Panc1 (cell line): ENCODE measurements at regions not wholly inside any gene's neighbourhood (a gene's known extent, or its start where the extent isn't known, plus 50 kb on each side); places are given as distances from the start of the nearest gene placed in this dataset.

Experiments
- ATAC-seq: fragments of 200-7000 bp; cut with Tn5 transposase; 2 replicates; pipeline ENCODE4 v1.9.1; 2020; ENCODE audit warnings: mild to moderate bottlenecking, moderate library complexity
- BruUV-seq: library from RNA; stranded (reverse); fragments of 400-500 nt; replicated peaks from 2 replicates; lab custom pipeline; 2021; lab: Mats Ljungman, UMichigan
- CTCF ChIA-PET: fragments of 300-600 bp; sonication (Branson Sonifier 250); formaldehyde crosslinking; loops from one replicate; lab custom pipeline; 2022; ENCODE audit warnings: antibody characterized with exemption; lab: Charles Lee
- POLR2A ChIA-PET: fragments of 300-600 bp; sonication (Branson Sonifier 250); formaldehyde crosslinking; loops from one replicate; lab custom pipeline; 2022; ENCODE audit warnings: antibody characterized with exemption; lab: Charles Lee
- DNase-seq: peaks from one replicate; pipeline ENCODE4 v3.0.0-alpha.2; 2010; ENCODE audit warnings: low read depth, low spot score
- H3K27ac ChIP-seq: 2 replicates; pipeline ENCODE4 v1.5.1; 2011; ENCODE audit warnings: mild to moderate bottlenecking, low read length, inconsistent platforms
- H3K27me3 ChIP-seq: fragments of 200-500 bp; sonication (Bioruptor generic); 2 replicates; pipeline ENCODE4 v1.6.0; 2014; ENCODE audit warnings: low read length, inconsistent platforms; ENCODE audit not compliant: control insufficient read depth, insufficient read depth
- H3K36me3 ChIP-seq: fragments of 200-500 bp; sonication (Bioruptor generic); 2 replicates; pipeline ENCODE4 v1.5.1; 2014; ENCODE audit warnings: inconsistent platforms, mild to moderate bottlenecking, low read length, moderate library complexity; ENCODE audit not compliant: control insufficient read depth, insufficient read depth
- H3K4me1 ChIP-seq: 2 replicates; pipeline ENCODE4 v1.5.1; 2011; ENCODE audit warnings: inconsistent platforms, mild to moderate bottlenecking, low read length, moderate library complexity; ENCODE audit not compliant: control insufficient read depth, insufficient read depth
- H3K4me3 ChIP-seq, 2 experiments: 2 replicates each; pipeline ENCODE4 v1.5.1; 2011 to 2012; ENCODE audit warnings: low read depth in 2 of 2, low read length in 2 of 2, mild to moderate bottlenecking in 2 of 2, inconsistent platforms in 1 of 2, moderate library complexity in 1 of 2
- H3K9me3 ChIP-seq: fragments of 200-500 bp; sonication (Bioruptor generic); 2 replicates; pipeline ENCODE4 v1.5.1; 2014; ENCODE audit warnings: low read depth, mild to moderate bottlenecking, inconsistent platforms, low read length, moderate library complexity; ENCODE audit not compliant: control insufficient read depth, insufficient read depth
- CTCF ChIP-seq: fragments of 450-650 bp; IDR thresholded peaks from 2 replicates; pipeline ENCODE4 v1.5.1; 2017; ENCODE audit warnings: mild to moderate bottlenecking
- POLR2AphosphoS5 ChIP-seq: IDR thresholded peaks from 2 replicates; pipeline ENCODE4 v1.6.1; 2012; ENCODE audit warnings: mild to moderate bottlenecking, low read depth, low read length, moderate library complexity
- REST ChIP-seq, 2 experiments: IDR thresholded peaks; 2 replicates each; pipeline ENCODE4 v1.6.1; 2011 to 2012; ENCODE audit warnings: low read depth in 2 of 2, control low read depth in 1 of 2, low read length in 1 of 2, mild to moderate bottlenecking in 1 of 2, moderate library complexity in 1 of 2; ENCODE audit not compliant: insufficient read depth in 1 of 2
- SIN3A ChIP-seq: IDR thresholded peaks from 2 replicates; pipeline ENCODE4 v1.6.1; 2012; ENCODE audit warnings: low read depth, mild to moderate bottlenecking, low read length, moderate library complexity, borderline replicate concordance; ENCODE audit not compliant: insufficient read depth
- TCF7L2 ChIP-seq: IDR thresholded peaks from 2 replicates; pipeline ENCODE4 v1.6.1; 2011; ENCODE audit warnings: mild to moderate bottlenecking, low read depth, low read length, inconsistent platforms
- in situ Hi-C: cut with HindIII; loops from 2 replicates; pipeline ENCODE4 v1.10.0; 2016; ENCODE audit warnings: low sequenced_read_pairs, low pct_unique_long_range_greater_than_20kb
- intact Hi-C: fragments of 100-400 bp; cut with micrococcal nuclease; formaldehyde crosslinking; loops from one replicate; pipeline ENCODE4 v1.10.0; 2022; ENCODE audit not compliant: unreplicated experiment

GRCh38 chr7:8322667-8323066 is 60.7 kb upstream of the ICA1 start:
- Histone ChIP-seq H3K4me1 (no peaks in the 10 kb centered on the region), H3K36me3 (no peaks in the 10 kb centered on the region), H3K9me3 (no peaks in the 10 kb centered on the region), H3K4me3 (no peak overlapping the region), H3K27me3 (no peaks in the 10 kb centered on the region), H3K27ac (no peak overlapping the region)
- TF ChIP-seq POLR2AphosphoS5 (no peak), TCF7L2 (no peak)
- intact Hi-C loops (no loop called here), in situ Hi-C loops (no loop called here)
- no TSS peak for BruUV-seq
- CTCF ChIA-PET, result no interaction called here
- no peak for ATAC-seq
- POLR2A ChIA-PET, result no interaction called here
- DNase-seq, result no peak

- intact Hi-C loops (no loop called here), in situ Hi-C loops (no loop called here)
- no peak for TF ChIP-seq POLR2AphosphoS5
- no peak for TF ChIP-seq SIN3A
- no peak for TF ChIP-seq CTCF
- TF ChIP-seq REST (IDR thresholded peaks at IDR 0.05; ENCODE audit: insufficient read depth in 1 of 2, low read depth in 2 of 2, low read length in 1 of 2), result no peak
- no peak for TF ChIP-seq TCF7L2
- H3K27me3 ChIP-seq, result no peaks in the 10 kb centered on the region
- no peak overlapping the region for H3K27ac ChIP-seq
- CTCF ChIA-PET, result no interaction called here
- POLR2A ChIA-PET, result no interaction called here
- no peak for DNase-seq
- no peak for ATAC-seq
- no TSS peak for BruUV-seq
- no peaks in the 10 kb centered on the region for H3K36me3 ChIP-seq
- no peaks in the 10 kb centered on the region for H3K4me1 ChIP-seq
- H3K4me3 ChIP-seq, result no peak overlapping the region
- no peaks in the 10 kb centered on the region for H3K9me3 ChIP-seq
Observed at GRCh38 chr7:8325067-8325466, 63.1 kb upstream of the ICA1 start.

GRCh38 chr7:8327199-8327598 is 65.2 kb upstream of the ICA1 start:
- H3K27me3 ChIP-seq, result no peaks in the 10 kb centered on the region
- POLR2A ChIA-PET, result interaction anchor here (0.5 kb wide), 1 partner anchor 21 kb away, joined by 6 read pairs; no protein-coding TSS in a partner anchor
- in situ Hi-C loops (no loop called here), intact Hi-C loops (no loop called here)
- DNase-seq (no peak), ATAC-seq (no peak)
- H3K9me3 ChIP-seq, result no peaks in the 10 kb centered on the region
- no TSS peak for BruUV-seq
- H3K27ac ChIP-seq, result no peak overlapping the region
- no peak overlapping the region for H3K4me3 ChIP-seq
- CTCF ChIA-PET, result no interaction called here
- TF ChIP-seq POLR2AphosphoS5 (no peak), CTCF (no peak), TCF7L2 (no peak), REST (IDR thresholded peaks at IDR 0.05; ENCODE audit: insufficient read depth in 1 of 2, low read depth in 2 of 2, low read length in 1 of 2) (no peak), SIN3A (no peak)
- no peaks in the 10 kb centered on the region for H3K36me3 ChIP-seq
- no peaks in the 10 kb centered on the region for H3K4me1 ChIP-seq
